ENCODE measurements at regions not wholly inside any gene's neighbourhood (a gene's known extent, or its start where the extent isn't known, plus 50 kb on each side); places are given as distances from the start of the nearest gene placed in this dataset.

DNA sequence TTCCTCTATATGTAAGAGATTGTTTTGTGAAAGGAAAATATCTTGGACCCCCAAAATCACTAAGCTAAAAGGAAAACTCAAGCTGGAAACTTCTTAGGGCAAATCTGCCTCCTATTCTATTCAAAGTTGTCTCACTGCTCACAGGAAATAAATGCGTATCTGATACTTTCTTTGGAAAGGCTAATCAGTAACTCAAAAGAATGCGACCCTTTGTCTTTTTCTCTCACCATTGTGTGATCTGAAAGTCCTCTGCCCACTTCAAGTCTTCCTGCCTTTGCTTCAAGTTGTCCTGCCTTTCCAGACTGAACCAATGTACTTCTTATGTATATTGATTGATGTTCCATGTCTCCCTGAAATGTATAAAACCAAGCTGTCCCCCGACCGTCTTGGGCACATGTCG is 157.3 kb downstream of the KIF2B start:
- Histone ChIP-seq H3K4me1 (no peaks in the 10 kb centered on the region), H3K36me3 (no peaks in the 10 kb centered on the region), H3K27ac (no peak overlapping the region), H3K9me3 (no peaks in the 10 kb centered on the region), H3K4me3 (no peak overlapping the region), H3K27me3 (no peaks in the 10 kb centered on the region)
- no peak for DNase-seq
- TF ChIP-seq POLR2A (IDR thresholded peaks at IDR 0.05): no peak
- TF ChIP-seq, protein P1, sequence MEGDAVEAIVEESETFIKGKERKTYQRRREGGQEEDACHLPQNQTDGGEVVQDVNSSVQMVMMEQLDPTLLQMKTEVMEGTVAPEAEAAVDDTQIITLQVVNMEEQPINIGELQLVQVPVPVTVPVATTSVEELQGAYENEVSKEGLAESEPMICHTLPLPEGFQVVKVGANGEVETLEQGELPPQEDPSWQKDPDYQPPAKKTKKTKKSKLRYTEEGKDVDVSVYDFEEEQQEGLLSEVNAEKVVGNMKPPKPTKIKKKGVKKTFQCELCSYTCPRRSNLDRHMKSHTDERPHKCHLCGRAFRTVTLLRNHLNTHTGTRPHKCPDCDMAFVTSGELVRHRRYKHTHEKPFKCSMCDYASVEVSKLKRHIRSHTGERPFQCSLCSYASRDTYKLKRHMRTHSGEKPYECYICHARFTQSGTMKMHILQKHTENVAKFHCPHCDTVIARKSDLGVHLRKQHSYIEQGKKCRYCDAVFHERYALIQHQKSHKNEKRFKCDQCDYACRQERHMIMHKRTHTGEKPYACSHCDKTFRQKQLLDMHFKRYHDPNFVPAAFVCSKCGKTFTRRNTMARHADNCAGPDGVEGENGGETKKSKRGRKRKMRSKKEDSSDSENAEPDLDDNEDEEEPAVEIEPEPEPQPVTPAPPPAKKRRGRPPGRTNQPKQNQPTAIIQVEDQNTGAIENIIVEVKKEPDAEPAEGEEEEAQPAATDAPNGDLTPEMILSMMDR (IDR thresholded peaks at IDR 0.05): no peak
- intact Hi-C loops (cut with DNase I; ENCODE audit: low total_unique reads): no loop called here

DNA sequence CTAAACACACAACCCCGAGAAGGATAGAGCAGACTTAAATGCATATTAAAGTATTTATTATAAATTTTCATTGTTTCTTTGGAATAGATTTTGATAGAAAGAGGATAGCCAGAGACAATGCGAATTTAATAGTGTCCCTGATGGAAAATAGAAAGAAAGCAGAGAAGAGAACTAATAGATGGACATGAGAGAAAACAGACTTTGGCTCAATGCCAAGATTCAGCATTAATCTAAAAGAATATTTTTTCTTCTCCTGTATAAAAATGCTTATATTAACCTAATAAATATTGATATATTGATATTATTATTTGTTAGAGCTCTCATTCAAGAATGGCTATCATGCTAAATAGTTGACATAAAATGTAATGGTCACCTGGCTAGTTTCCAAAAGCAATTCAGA is 173.4 kb downstream of the KIF2B start:
- H3K27me3 ChIP-seq: no peaks in the 10 kb centered on the region
- no peaks in the 10 kb centered on the region for H3K36me3 ChIP-seq
- H3K4me3 ChIP-seq: no peak overlapping the region
- no peak overlapping the region for H3K27ac ChIP-seq
- intact Hi-C loops (cut with DNase I; ENCODE audit: low total_unique reads): no loop called here
- no peaks in the 10 kb centered on the region for H3K4me1 ChIP-seq
- no peak for TF ChIP-seq POLR2A (IDR thresholded peaks at IDR 0.05)
- TF ChIP-seq, protein P1 (IDR thresholded peaks at IDR 0.05): no peak
- no peaks in the 10 kb centered on the region for H3K9me3 ChIP-seq
- DNase-seq: no peak

DNA sequence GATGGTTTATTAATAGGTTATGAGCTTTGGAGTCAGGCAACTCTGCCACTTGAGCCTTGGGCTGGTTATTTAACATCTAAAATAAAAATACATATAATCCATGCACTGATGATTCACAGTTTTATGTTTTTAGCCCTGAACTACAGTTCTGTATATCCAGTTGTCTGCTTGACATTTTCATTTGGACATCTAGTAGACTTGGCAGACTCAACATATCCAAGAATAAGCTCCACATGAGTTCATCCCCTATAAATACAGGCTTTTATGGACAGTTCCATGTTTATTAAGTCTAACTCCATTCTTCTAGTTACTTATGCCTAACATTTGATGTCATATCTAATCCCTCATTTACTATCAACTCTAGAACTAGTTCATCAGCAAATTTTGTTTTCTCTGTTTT is 174.2 kb downstream of the KIF2B start:
- no peak for DNase-seq
- Histone ChIP-seq H3K4me3 (no peak overlapping the region), H3K4me1 (no peaks in the 10 kb centered on the region), H3K9me3 (no peaks in the 10 kb centered on the region), H3K27ac (no peak overlapping the region), H3K36me3 (no peaks in the 10 kb centered on the region), H3K27me3 (no peaks in the 10 kb centered on the region)
- TF ChIP-seq POLR2A (IDR thresholded peaks at IDR 0.05): no peak
- TF ChIP-seq, protein P1 (IDR thresholded peaks at IDR 0.05): no peak
- intact Hi-C loops (cut with DNase I; ENCODE audit: low total_unique reads): no loop called here

DNA sequence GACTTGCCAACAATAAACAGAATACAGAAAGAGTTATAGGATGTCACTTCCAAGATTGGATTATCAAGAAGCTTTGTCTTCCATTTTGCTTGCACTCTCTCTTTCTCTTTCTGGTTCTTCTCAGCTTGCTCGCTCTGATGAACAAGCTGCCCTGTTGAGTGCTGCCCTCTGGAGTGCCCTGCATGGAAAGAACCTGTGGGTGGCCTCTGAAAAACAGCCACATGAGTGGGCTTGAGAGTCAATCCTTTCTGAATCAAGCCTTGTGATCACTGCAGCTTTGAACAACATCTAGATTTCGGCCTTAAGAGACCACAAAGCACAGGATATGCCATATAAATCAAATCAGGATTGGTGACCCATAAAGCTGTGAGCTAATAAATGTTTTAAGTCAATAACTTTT is 185.1 kb downstream of the KIF2B start:
- H3K4me1 ChIP-seq: no peaks in the 10 kb centered on the region
- no peak overlapping the region for H3K4me3 ChIP-seq
- DNase-seq: no peak
- no peaks in the 10 kb centered on the region for H3K27me3 ChIP-seq
- H3K36me3 ChIP-seq: no peaks in the 10 kb centered on the region
- intact Hi-C loops (cut with DNase I; ENCODE audit: low total_unique reads): no loop called here
- no peaks in the 10 kb centered on the region for H3K9me3 ChIP-seq
- no peak overlapping the region for H3K27ac ChIP-seq
- TF ChIP-seq POLR2A (IDR thresholded peaks at IDR 0.05): no peak
- TF ChIP-seq, protein P1 (IDR thresholded peaks at IDR 0.05): no peak

DNA sequence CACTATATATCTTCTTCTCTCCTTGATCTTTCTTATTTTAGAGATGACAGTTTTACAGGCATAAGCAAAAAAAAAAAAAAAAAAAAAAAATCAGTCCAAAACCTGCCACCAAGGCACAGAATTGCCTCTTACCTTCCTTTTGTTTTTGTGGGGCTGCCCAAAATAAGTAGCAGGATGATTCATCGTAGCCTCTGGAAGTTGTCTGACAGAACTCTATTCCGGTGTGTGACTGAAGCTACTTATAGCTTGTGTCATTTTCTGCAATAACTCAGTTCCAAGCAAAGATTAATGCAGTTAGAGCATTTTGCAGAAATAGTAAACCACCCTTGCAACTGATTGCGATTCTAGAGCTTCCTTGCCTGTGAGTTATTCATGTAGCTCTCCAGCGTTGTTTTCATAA is 186.8 kb downstream of the KIF2B start:
- intact Hi-C loops (cut with DNase I; ENCODE audit: low total_unique reads): no loop called here
- no peak overlapping the region for H3K27ac ChIP-seq

More for the DNA sequence above, 186.8 kb downstream of the KIF2B start:
- no peaks in the 10 kb centered on the region for H3K27me3 ChIP-seq
- H3K36me3 ChIP-seq: no peaks in the 10 kb centered on the region
- no peak overlapping the region for H3K4me3 ChIP-seq
- no peaks in the 10 kb centered on the region for H3K4me1 ChIP-seq
- H3K9me3 ChIP-seq: no peaks in the 10 kb centered on the region
- no peak for DNase-seq
- TF ChIP-seq, protein P1 (IDR thresholded peaks at IDR 0.05): no peak
- no peak for TF ChIP-seq POLR2A (IDR thresholded peaks at IDR 0.05)

Data from uterus (tissue), 3 donors.